ENCODE measurements at regions not wholly inside any gene's neighbourhood (a gene's known extent, or its start where the extent isn't known, plus 50 kb on each side); places are given as distances from the start of the nearest gene placed in this dataset.
"Not testable (repeated sequence)": the region's sequence is repeated elsewhere in the genome, so short reads cannot be mapped to it uniquely, and the experiment has no call there.

- DNase-seq (ENCODE audit: low read depth in 2 of 2) = no peak
Measured at GRCh38 chr7:86372262-86372661, 271.4 kb upstream of the GRM3 start.

GRCh38 chr7:86366946-86367345, 276.8 kb upstream of the GRM3 start:
- DNase-seq (ENCODE audit: low read depth in 2 of 2) = no peak

- DNase-seq (ENCODE audit: low read depth in 2 of 2) = not testable (repeated sequence)
Measured at GRCh38 chr7:86340407-86340806, 303.3 kb upstream of the GRM3 start.

- no peak for DNase-seq (ENCODE audit: low read depth in 2 of 2)
Measured at GRCh38 chr7:86339051-86339450, 304.7 kb upstream of the GRM3 start.

- DNase-seq (ENCODE audit: low read depth in 2 of 2) = no peak
Measured at GRCh38 chr7:86328801-86329433, 314.8 kb upstream of the GRM3 start.

GRCh38 chr7:86326847-86327246, 316.9 kb upstream of the GRM3 start:
- DNase-seq (ENCODE audit: low read depth in 2 of 2) = no peak

GRCh38 chr7:86320889-86321288, 322.8 kb upstream of the GRM3 start:
- DNase-seq (ENCODE audit: low read depth in 2 of 2) = no peak

- DNase-seq (ENCODE audit: low read depth in 2 of 2) = no peak
Measured at GRCh38 chr7:86320341-86320740, 323.4 kb upstream of the GRM3 start.

- no peak for DNase-seq (ENCODE audit: low read depth in 2 of 2)
Measured at GRCh38 chr7:86313842-86314241, 329.9 kb upstream of the GRM3 start.

- no peak for DNase-seq (ENCODE audit: low read depth in 2 of 2)
Measured at GRCh38 chr7:86301301-86301700, 342.4 kb upstream of the GRM3 start.

GRCh38 chr7:86295526-86295925, 348.2 kb upstream of the GRM3 start:
- no peak for DNase-seq (ENCODE audit: low read depth in 2 of 2)

GRCh38 chr7:86282014-86282682, 361.6 kb upstream of the GRM3 start:
- no peak for DNase-seq (ENCODE audit: low read depth in 2 of 2)

GRCh38 chr7:86280150-86280549, 363.6 kb upstream of the GRM3 start:
- DNase-seq (ENCODE audit: low read depth in 2 of 2) = no peak

- DNase-seq (ENCODE audit: low read depth in 2 of 2) = no peak
Measured at GRCh38 chr7:86262781-86263180, 380.9 kb upstream of the GRM3 start.

GRCh38 chr7:86257894-86258293, 385.8 kb upstream of the GRM3 start:
- no peak for DNase-seq (ENCODE audit: low read depth in 2 of 2)

GRCh38 chr7:86252406-86252805, 391.3 kb upstream of the GRM3 start:
- DNase-seq (ENCODE audit: low read depth in 2 of 2) = no peak

GRCh38 chr7:86248977-86249376, 394.7 kb upstream of the GRM3 start:
- DNase-seq (ENCODE audit: low read depth in 2 of 2) = no peak

- no peak for DNase-seq (ENCODE audit: low read depth in 2 of 2)
Measured at GRCh38 chr7:86243171-86243570, 400.5 kb upstream of the GRM3 start.

- no peak for DNase-seq (ENCODE audit: low read depth in 2 of 2)
Measured at GRCh38 chr7:86226191-86226590, 417.5 kb upstream of the GRM3 start.

GRCh38 chr7:86222806-86223205, 420.9 kb upstream of the GRM3 start:
- no peak for DNase-seq (ENCODE audit: low read depth in 2 of 2)

- DNase-seq (ENCODE audit: low read depth in 2 of 2) = no peak
Measured at GRCh38 chr7:86214734-86215133, 429.0 kb upstream of the GRM3 start.

- DNase-seq (ENCODE audit: low read depth in 2 of 2) = no peak
Measured at GRCh38 chr7:86212976-86213375, 430.7 kb upstream of the GRM3 start.

- no peak for DNase-seq (ENCODE audit: low read depth in 2 of 2)
Measured at GRCh38 chr7:86209036-86209435, 434.7 kb upstream of the GRM3 start.

GRCh38 chr7:86207740-86208139, 436.0 kb upstream of the GRM3 start:
- DNase-seq (ENCODE audit: low read depth in 2 of 2) = no peak

Measured in stimulated activated CD8-positive, alpha-beta memory T cell treated with anti-CD3 and anti-CD28 coated beads, Interleukin-2, amount 100 ng/mL, for 48 hours (primary cell).